ENCODE measurements at regions not wholly inside any gene's neighbourhood (a gene's known extent, or its start where the extent isn't known, plus 50 kb on each side); places are given as distances from the start of the nearest gene placed in this dataset.

GRCh38 chr12:78324234-78324633, 493.5 kb downstream of the NAV3 start:
- no peaks in the 10 kb centered on the region for H3K4me1 ChIP-seq (ENCODE audit: insufficient read depth)
- H3K79me2 ChIP-seq = no peaks in the 10 kb centered on the region
- no peaks in the 10 kb centered on the region for H3K9me3 ChIP-seq (ENCODE audit: low read depth)
- H3K4me3 ChIP-seq = no peak overlapping the region
- no peak overlapping the region for H3K4me2 ChIP-seq
- no peak for TF ChIP-seq EZH2 (IDR thresholded peaks at IDR 0.05; ENCODE audit: borderline replicate concordance)
- TF ChIP-seq EZH2phosphoT487 (IDR thresholded peaks at IDR 0.05; ENCODE audit: low read depth, severe bottlenecking, unreplicated experiment) = no peak
- no peak for TF ChIP-seq CTCF (IDR thresholded peaks at IDR 0.05; ENCODE audit: poor library complexity)
- no peaks in the 10 kb centered on the region for H3K36me3 ChIP-seq (replicated peaks; ENCODE audit: insufficient read depth, low read depth)
- H3K27me3 ChIP-seq = no peaks in the 10 kb centered on the region
- no peaks in the 10 kb centered on the region for H3K9me2 ChIP-seq (replicated peaks; ENCODE audit: insufficient read depth)
- DNase-seq (ENCODE audit: low spot score) = no peak
- WGBS (ENCODE audit: low lambda C conversion rate, missing lambda C conversion rate) = 60% methylated on average over 2 of the region's 2 CpGs
- H4K20me1 ChIP-seq (ENCODE audit: insufficient read depth, poor library complexity, severe bottlenecking) = no peaks in the 10 kb centered on the region
- no peak overlapping the region for H2AFZ ChIP-seq
- H3K27ac ChIP-seq = no peak overlapping the region

GRCh38 chr12:78328524-78328923, 497.8 kb downstream of the NAV3 start:
- Histone ChIP-seq H3K9me3 (ENCODE audit: low read depth) (no peaks in the 10 kb centered on the region), H3K27me3 (no peaks in the 10 kb centered on the region), H2AFZ (no peak overlapping the region), H3K9me2 (replicated peaks; ENCODE audit: insufficient read depth) (no peaks in the 10 kb centered on the region), H3K4me2 (no peak overlapping the region), H3K4me1 (ENCODE audit: insufficient read depth) (no peaks in the 10 kb centered on the region), H3K79me2 (no peaks in the 10 kb centered on the region), H3K4me3 (no peak overlapping the region), H3K36me3 (replicated peaks; ENCODE audit: insufficient read depth, low read depth) (no peaks in the 10 kb centered on the region), H4K20me1 (ENCODE audit: insufficient read depth, poor library complexity, severe bottlenecking) (no peaks in the 10 kb centered on the region), H3K27ac (no peak overlapping the region)
- DNase-seq (ENCODE audit: low spot score) = no peak
- TF ChIP-seq CTCF (IDR thresholded peaks at IDR 0.05; ENCODE audit: poor library complexity) (no peak), EZH2phosphoT487 (IDR thresholded peaks at IDR 0.05; ENCODE audit: low read depth, severe bottlenecking, unreplicated experiment) (no peak)
- WGBS (ENCODE audit: low lambda C conversion rate, missing lambda C conversion rate) = 95% methylated on average over 4 of the region's 4 CpGs

GRCh38 chr12:78330131-78330530, 499.4 kb downstream of the NAV3 start:
- Histone ChIP-seq H3K36me3 (replicated peaks; ENCODE audit: insufficient read depth, low read depth) (no peaks in the 10 kb centered on the region), H3K9me3 (ENCODE audit: low read depth) (no peaks in the 10 kb centered on the region), H3K4me2 (no peak overlapping the region), H3K27ac (no peak overlapping the region), H4K20me1 (ENCODE audit: insufficient read depth, poor library complexity, severe bottlenecking) (no peaks in the 10 kb centered on the region), H2AFZ (no peak overlapping the region), H3K4me3 (no peak overlapping the region), H3K79me2 (no peaks in the 10 kb centered on the region), H3K27me3 (no peaks in the 10 kb centered on the region), H3K9me2 (replicated peaks; ENCODE audit: insufficient read depth) (no peaks in the 10 kb centered on the region), H3K4me1 (ENCODE audit: insufficient read depth) (no peaks in the 10 kb centered on the region)
- 90% methylated on average over 1 of the region's 1 CpG for WGBS (ENCODE audit: low lambda C conversion rate, missing lambda C conversion rate)
- no peak for TF ChIP-seq EZH2 (IDR thresholded peaks at IDR 0.05; ENCODE audit: borderline replicate concordance)
- TF ChIP-seq CTCF (IDR thresholded peaks at IDR 0.05; ENCODE audit: poor library complexity) = no peak
- TF ChIP-seq EZH2phosphoT487 (IDR thresholded peaks at IDR 0.05; ENCODE audit: low read depth, severe bottlenecking, unreplicated experiment) = no peak
- no peak for DNase-seq (ENCODE audit: low spot score)

GRCh38 chr12:78331181-78331580, 500.5 kb downstream of the NAV3 start:
- H3K9me3 ChIP-seq (ENCODE audit: low read depth) = no peaks in the 10 kb centered on the region
- WGBS (ENCODE audit: low lambda C conversion rate, missing lambda C conversion rate) = 64% methylated on average over 2 of the region's 2 CpGs
- DNase-seq (ENCODE audit: low spot score) = no peak
- no peak overlapping the region for H3K4me3 ChIP-seq
- no peaks in the 10 kb centered on the region for H3K4me1 ChIP-seq (ENCODE audit: insufficient read depth)
- no peak overlapping the region for H3K27ac ChIP-seq
- no peak overlapping the region for H3K4me2 ChIP-seq
- no peaks in the 10 kb centered on the region for H3K27me3 ChIP-seq
- H2AFZ ChIP-seq = no peak overlapping the region
- no peaks in the 10 kb centered on the region for H4K20me1 ChIP-seq (ENCODE audit: insufficient read depth, poor library complexity, severe bottlenecking)
- H3K9me2 ChIP-seq (replicated peaks; ENCODE audit: insufficient read depth) = no peaks in the 10 kb centered on the region
- no peaks in the 10 kb centered on the region for H3K79me2 ChIP-seq
- TF ChIP-seq CTCF (IDR thresholded peaks at IDR 0.05; ENCODE audit: poor library complexity) = no peak
- no peak for TF ChIP-seq EZH2phosphoT487 (IDR thresholded peaks at IDR 0.05; ENCODE audit: low read depth, severe bottlenecking, unreplicated experiment)
- no peak for TF ChIP-seq EZH2 (IDR thresholded peaks at IDR 0.05; ENCODE audit: borderline replicate concordance)
- no peaks in the 10 kb centered on the region for H3K36me3 ChIP-seq (replicated peaks; ENCODE audit: insufficient read depth, low read depth)

Data from hepatocyte (in vitro differentiated cells).